ENCODE measurements at regions not wholly inside any gene's neighbourhood (a gene's known extent, or its start where the extent isn't known, plus 50 kb on each side); places are given as distances from the start of the nearest gene placed in this dataset.
"Not testable (repeated sequence)": the region's sequence is repeated elsewhere in the genome, so short reads cannot be mapped to it uniquely, and the experiment has no call there.

DNA sequence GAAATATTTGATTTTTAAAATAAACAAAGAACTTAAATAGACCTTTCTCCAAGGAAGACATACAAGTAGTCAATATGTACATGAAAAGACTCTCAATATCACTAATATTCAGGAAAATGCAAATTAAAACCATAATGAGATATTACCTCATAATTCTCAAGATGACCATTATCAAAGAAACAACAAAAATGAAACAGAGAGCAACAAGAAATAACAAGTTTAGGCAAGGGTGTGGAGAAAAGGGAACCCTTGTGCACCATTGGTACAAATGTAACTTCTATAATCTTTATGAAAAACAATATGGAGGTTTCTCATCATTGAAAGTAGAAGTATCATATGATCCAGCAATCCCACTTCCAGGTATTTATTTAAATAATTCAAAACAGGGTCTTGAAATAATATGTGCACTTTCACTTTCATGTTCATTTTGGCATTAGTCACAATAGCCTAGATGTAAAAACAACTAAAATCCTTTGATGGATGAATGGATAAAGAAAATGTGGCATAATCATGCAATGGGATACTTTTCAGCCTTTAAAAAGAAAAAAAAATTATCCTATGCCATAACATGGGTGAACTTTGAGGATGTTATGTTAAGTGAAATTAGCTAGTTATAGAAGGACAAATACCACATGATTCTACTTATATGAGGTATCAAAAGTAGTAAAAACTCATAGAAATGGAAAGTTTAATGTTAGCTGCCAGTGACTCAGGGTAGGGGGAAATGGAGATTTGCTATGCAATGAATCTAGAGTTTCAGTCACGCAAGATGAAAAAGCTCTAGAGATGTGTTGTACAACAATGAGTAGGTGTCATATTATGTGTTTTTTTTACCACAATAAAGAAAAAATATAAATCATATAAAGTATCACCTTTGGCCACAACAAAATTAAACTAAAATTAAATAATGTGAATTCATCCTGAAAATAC lies 114.5 kb upstream of the LYPLAL1 start:
- Mint-ChIP-seq H3K4me1 (peaks cover 6% of the 10 kb centered on the region), H3K27me3 (no peaks in the 10 kb centered on the region), H3K9me3 (no peaks in the 10 kb centered on the region), H3K36me3 (no peaks in the 10 kb centered on the region), H3K4me3 (no peak overlapping the region), H3K27ac (no peak overlapping the region)
- ATAC-seq (ENCODE audit: low read depth): no peak
- no peak for DNase-seq (ENCODE audit: low spot score in 2 of 2)

DNA sequence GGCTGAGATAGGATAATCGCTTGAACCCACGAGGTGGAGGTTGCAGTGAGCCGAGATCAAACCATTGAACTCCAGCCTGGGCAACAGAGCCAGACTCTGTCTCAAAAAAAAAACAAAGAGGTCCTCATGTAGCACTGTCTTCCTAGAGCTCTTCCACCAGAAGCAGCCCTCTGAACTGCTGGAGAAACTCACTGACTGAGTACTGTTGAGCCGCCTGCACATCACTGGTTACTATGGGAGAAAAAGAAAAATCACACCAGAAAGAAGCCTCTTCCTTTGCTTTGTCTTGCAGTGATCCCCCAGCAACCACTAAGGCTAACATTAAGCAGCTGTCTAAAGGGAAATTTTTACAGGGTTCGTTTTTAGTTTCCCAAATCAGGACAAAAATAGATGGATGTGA lies 112.9 kb upstream of the LYPLAL1 start:
- ATAC-seq (ENCODE audit: low read depth) (no peak), DNase-seq (ENCODE audit: low spot score in 2 of 2) (no peak)
- no peak overlapping the region for H3K4me3 Mint-ChIP-seq
- no peaks in the 10 kb centered on the region for H3K9me3 Mint-ChIP-seq
- no peak overlapping the region for H3K27ac Mint-ChIP-seq
- H3K4me1 Mint-ChIP-seq: peaks cover 6% of the 10 kb centered on the region
- no peaks in the 10 kb centered on the region for H3K36me3 Mint-ChIP-seq
- no peaks in the 10 kb centered on the region for H3K27me3 Mint-ChIP-seq

- Mint-ChIP-seq H3K9me3 (no peaks in the 10 kb centered on the region), H3K27me3 (no peaks in the 10 kb centered on the region), H3K4me3 (no peak overlapping the region), H3K4me1 (peaks cover 10% of the 10 kb centered on the region), H3K27ac (no peak overlapping the region), H3K36me3 (no peaks in the 10 kb centered on the region)
- ATAC-seq (ENCODE audit: low read depth) (no peak), DNase-seq (ENCODE audit: low spot score in 2 of 2) (no peak)
Measured at GRCh38 chr1:219062161-219062560, 111.5 kb upstream of the LYPLAL1 start.

- no peak for ATAC-seq (ENCODE audit: low read depth)
- H3K27me3 Mint-ChIP-seq: no peaks in the 10 kb centered on the region
- H3K4me3 Mint-ChIP-seq: no peak overlapping the region
- H3K9me3 Mint-ChIP-seq: no peaks in the 10 kb centered on the region
- no peak for DNase-seq (ENCODE audit: low spot score in 2 of 2)
- peaks cover 4% of the 10 kb centered on the region for H3K4me1 Mint-ChIP-seq
- H3K27ac Mint-ChIP-seq: peak overlapping the region; percentile 12
- H3K36me3 Mint-ChIP-seq: peaks cover 3% of the 10 kb centered on the region
Measured at GRCh38 chr1:219066098-219066497, 107.6 kb upstream of the LYPLAL1 start.

- Mint-ChIP-seq H3K27ac (no peak overlapping the region), H3K4me3 (no peak overlapping the region), H3K36me3 (peaks cover 3% of the 10 kb centered on the region), H3K27me3 (no peaks in the 10 kb centered on the region), H3K4me1 (peaks cover 4% of the 10 kb centered on the region), H3K9me3 (no peaks in the 10 kb centered on the region)
- DNase-seq (ENCODE audit: low spot score in 2 of 2) (no peak), ATAC-seq (ENCODE audit: low read depth) (no peak)
Measured at GRCh38 chr1:219066631-219067349, 106.9 kb upstream of the LYPLAL1 start.

DNA sequence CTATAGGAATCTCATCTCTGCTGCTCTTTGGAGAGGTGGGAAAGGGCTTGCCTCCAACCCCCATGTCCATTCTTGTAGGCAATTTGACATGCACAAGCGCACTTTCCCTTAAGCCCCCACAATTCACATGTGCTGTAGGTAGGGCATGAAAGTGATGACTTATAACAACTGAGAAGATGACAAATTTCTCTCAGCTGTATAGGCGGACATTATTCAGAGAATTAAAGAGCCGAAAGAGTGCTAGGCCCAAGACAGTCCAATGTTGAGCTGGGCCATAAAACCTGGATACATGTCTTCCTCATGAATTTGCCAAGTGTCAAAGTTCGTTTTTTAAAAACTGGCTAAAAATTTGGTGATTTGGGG lies 106.3 kb upstream of the LYPLAL1 start:
- ATAC-seq (ENCODE audit: low read depth) (no peak), DNase-seq (ENCODE audit: low spot score in 2 of 2) (no peak)
- Mint-ChIP-seq H3K27ac (no peak overlapping the region), H3K27me3 (no peaks in the 10 kb centered on the region), H3K4me1 (peaks cover 4% of the 10 kb centered on the region), H3K36me3 (peaks cover 3% of the 10 kb centered on the region), H3K9me3 (peaks cover under 1% of the 10 kb centered on the region), H3K4me3 (no peak overlapping the region)

GRCh38 chr1:219070395-219070794 lies 103.3 kb upstream of the LYPLAL1 start:
- H3K27ac Mint-ChIP-seq; H3K27me3 Mint-ChIP-seq; DNase-seq (ENCODE audit: low spot score in 2 of 2); H3K4me1 Mint-ChIP-seq; ATAC-seq (ENCODE audit: low read depth); H3K4me3 Mint-ChIP-seq; H3K9me3 Mint-ChIP-seq; H3K36me3 Mint-ChIP-seq: not testable (repeated sequence)

- H3K4me1 Mint-ChIP-seq: peaks cover under 1% of the 10 kb centered on the region
- ATAC-seq (ENCODE audit: low read depth): no peak
- no peak overlapping the region for H3K27ac Mint-ChIP-seq
Measured at GRCh38 chr1:219071209-219071608, 102.5 kb upstream of the LYPLAL1 start.

DNA sequence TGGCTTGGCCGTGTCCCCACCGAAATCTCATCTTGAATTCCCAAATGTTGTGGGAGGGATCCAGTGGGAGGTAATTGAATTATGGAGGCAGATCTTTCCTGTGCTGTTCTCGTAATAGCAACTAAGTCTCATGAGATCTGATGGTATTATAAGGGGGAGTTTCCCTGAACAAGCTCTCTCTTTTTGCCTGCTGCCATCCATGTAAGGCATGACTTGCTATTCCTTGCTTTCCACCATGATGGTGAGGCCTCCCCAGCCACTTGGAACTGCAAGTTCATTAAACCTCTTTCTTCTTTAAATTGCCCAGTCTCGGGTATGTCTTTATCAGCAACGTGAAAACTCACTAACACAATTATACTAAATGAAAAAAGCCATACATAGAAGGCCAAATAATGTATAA lies 101.3 kb upstream of the LYPLAL1 start:
- H3K27me3 Mint-ChIP-seq: no peaks in the 10 kb centered on the region
- peaks cover 3% of the 10 kb centered on the region for H3K36me3 Mint-ChIP-seq
- no peak overlapping the region for H3K27ac Mint-ChIP-seq
- H3K4me3 Mint-ChIP-seq: no peak overlapping the region
- ATAC-seq (ENCODE audit: low read depth): no peak
- peaks cover 4% of the 10 kb centered on the region for H3K9me3 Mint-ChIP-seq
- no peak for DNase-seq (ENCODE audit: low spot score in 2 of 2)
- H3K4me1 Mint-ChIP-seq: peaks cover 3% of the 10 kb centered on the region

More at GRCh38 chr1:219071209-219071608, 102.5 kb upstream of the LYPLAL1 start:
- Mint-ChIP-seq H3K27me3 (no peaks in the 10 kb centered on the region), H3K4me3 (no peak overlapping the region), H3K36me3 (peaks cover 3% of the 10 kb centered on the region), H3K9me3 (peaks cover 4% of the 10 kb centered on the region)
- DNase-seq (ENCODE audit: low spot score in 2 of 2): no peak

DNA sequence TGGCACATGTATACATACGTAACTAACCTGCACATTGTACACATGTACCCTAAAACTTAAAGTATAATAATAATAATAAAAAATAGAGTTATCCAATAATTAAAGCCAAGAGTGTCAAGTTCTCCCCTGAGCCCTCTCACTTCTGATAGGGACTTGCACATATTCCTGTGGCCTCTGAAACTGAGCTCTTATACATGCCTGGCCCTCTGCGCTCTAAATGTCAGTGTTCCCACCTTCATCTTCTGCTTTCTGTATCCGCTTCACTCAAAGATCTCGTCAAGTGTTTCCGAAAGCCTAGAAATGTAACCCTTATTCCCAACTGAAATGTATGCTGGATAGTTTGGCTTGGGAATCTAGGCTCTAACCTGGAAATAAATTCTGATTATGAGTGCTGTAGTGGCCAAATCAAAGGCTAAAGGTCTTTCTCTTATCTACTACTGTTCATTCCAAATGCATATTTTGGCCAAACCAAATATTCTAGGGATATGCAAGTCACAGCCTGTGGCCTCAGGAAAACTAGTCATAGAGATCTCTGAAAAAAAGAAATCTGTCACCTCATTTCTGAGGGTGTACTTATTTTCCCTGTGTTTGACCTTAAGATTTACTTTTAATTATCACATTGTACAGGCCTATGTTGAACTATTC lies 99.5 kb upstream of the LYPLAL1 start:
- H3K36me3 Mint-ChIP-seq: peaks cover 3% of the 10 kb centered on the region
- peaks cover 3% of the 10 kb centered on the region for H3K4me1 Mint-ChIP-seq
- H3K4me3 Mint-ChIP-seq: no peak overlapping the region
- DNase-seq (ENCODE audit: low spot score in 2 of 2) (no peak), ATAC-seq (ENCODE audit: low read depth) (no peak)
- no peaks in the 10 kb centered on the region for H3K27me3 Mint-ChIP-seq
- no peak overlapping the region for H3K27ac Mint-ChIP-seq
- H3K9me3 Mint-ChIP-seq: peaks cover 4% of the 10 kb centered on the region

- Mint-ChIP-seq H3K36me3 (peaks cover 3% of the 10 kb centered on the region), H3K4me1 (peaks cover 8% of the 10 kb centered on the region), H3K27me3 (no peaks in the 10 kb centered on the region), H3K4me3 (no peak overlapping the region), H3K9me3 (peaks cover 7% of the 10 kb centered on the region), H3K27ac (peak overlapping the region; percentile 6)
- no peak for ATAC-seq (ENCODE audit: low read depth)
- DNase-seq (ENCODE audit: low spot score in 2 of 2): no peak
Measured at GRCh38 chr1:219075121-219075879, 98.4 kb upstream of the LYPLAL1 start.

DNA sequence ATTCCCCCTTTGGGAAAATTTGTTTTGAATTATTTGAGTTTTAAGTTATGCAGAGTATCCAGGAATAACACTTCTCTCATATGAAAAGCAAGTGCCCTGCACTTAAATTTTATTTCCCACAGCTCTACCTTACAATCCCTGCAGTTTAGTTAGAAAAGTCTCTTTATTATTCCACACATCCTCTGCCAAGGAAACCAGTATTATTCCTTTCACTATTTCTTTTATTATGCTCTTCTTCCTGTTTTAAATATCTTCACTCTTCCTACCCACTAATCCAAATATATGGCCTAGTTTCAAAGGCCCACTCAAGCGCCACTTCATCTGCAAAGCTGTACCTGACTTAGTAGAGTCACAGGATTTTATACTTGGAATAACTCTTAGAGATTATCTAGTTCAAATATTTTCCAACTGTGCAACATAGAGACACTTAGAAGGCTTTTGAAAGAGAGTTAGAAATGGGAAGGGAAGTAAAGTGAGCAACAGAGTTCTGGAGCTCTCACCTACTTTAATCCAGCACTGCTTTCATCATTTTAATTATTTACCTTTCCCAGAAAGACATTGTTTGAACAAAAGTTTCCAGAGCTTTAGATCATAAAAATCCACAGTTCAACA lies 97.2 kb upstream of the LYPLAL1 start:
- DNase-seq (ENCODE audit: low spot score in 2 of 2): no peak
- no peak for ATAC-seq (ENCODE audit: low read depth)
- no peaks in the 10 kb centered on the region for H3K27me3 Mint-ChIP-seq
- H3K27ac Mint-ChIP-seq: no peak overlapping the region
- H3K9me3 Mint-ChIP-seq: peaks cover 7% of the 10 kb centered on the region
- H3K4me1 Mint-ChIP-seq: peaks cover 8% of the 10 kb centered on the region
- H3K4me3 Mint-ChIP-seq: no peak overlapping the region
- H3K36me3 Mint-ChIP-seq: no peaks in the 10 kb centered on the region

- H3K36me3 Mint-ChIP-seq; H3K27me3 Mint-ChIP-seq; H3K4me3 Mint-ChIP-seq; H3K9me3 Mint-ChIP-seq; DNase-seq (ENCODE audit: low spot score in 2 of 2); H3K27ac Mint-ChIP-seq; ATAC-seq (ENCODE audit: low read depth): not testable (repeated sequence)
- H3K4me1 Mint-ChIP-seq: peaks cover 16% of the 10 kb centered on the region
Measured at GRCh38 chr1:219077767-219078166, 95.9 kb upstream of the LYPLAL1 start.

All from memory B cell (primary cell).